Stimulated activated memory B cell treated with anti-CD40 and anti-IgM and Interleukin-4, amounts not matched to agents 10 μg/mL and 1 μg/mL and 100 μg/mL, for 72 hours (primary cell): ENCODE measurements at regions not wholly inside any gene's neighbourhood (a gene's known extent, or its start where the extent isn't known, plus 50 kb on each side); places are given as distances from the start of the nearest gene placed in this dataset.
"Not testable (repeated sequence)": the region's sequence is repeated elsewhere in the genome, so short reads cannot be mapped to it uniquely, and the experiment has no call there.

Source experiments
- ATAC-seq: fragments of 150-1000 bp; cut with Tn5 transposase; 2 replicates; pipeline ENCODE4 v1.10.0; 2021
- H3K27ac Mint-ChIP-seq: one replicate; pipeline ENCODE4 v1.8.0; 2022; ENCODE audit warnings: mild to moderate bottlenecking, mixed read lengths
- H3K27me3 Mint-ChIP-seq: one replicate; pipeline ENCODE4 v1.8.0; 2022; ENCODE audit warnings: mixed read lengths
- H3K36me3 Mint-ChIP-seq: one replicate; pipeline ENCODE4 v1.8.0; 2022; ENCODE audit warnings: mixed read lengths
- H3K4me1 Mint-ChIP-seq: one replicate; pipeline ENCODE4 v1.8.0; 2022; ENCODE audit warnings: mixed read lengths
- H3K4me3 Mint-ChIP-seq: one replicate; pipeline ENCODE4 v1.8.0; 2022; ENCODE audit warnings: mild to moderate bottlenecking, moderate library complexity, mixed read lengths
- H3K9me3 Mint-ChIP-seq: one replicate; pipeline ENCODE4 v1.8.0; 2022; ENCODE audit warnings: mixed read lengths

DNA sequence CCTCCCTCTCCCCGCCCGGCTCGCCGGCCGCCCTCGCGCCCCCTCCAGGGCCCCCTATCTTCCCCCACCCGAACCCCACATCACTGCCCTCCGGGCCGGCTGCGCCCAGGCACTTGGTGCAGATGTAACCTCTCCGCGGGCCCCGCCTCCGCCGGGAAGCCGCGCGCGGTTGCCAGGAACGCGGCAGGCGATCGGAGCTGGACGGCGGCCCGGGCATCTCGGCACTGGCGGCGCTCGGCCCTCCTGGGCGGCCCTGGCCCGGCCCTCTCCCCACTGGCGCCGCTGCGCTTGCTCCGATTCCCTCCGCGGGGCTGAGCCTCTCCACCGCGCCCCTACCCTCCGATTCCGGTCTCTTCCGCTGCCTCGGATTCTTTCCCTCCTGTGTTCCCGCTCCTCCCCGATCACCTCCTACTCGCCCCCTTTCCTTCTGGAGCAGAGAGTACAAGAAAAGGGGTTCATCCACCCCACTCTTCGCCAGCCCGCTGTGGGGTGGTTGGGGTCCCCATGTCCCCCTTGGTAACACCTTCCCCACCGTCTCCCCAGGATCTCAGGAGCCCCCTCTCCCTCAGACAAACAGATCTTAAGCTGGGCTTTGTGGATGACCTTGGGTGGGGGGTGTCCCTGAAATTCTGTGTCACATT is 70.6 kb downstream of the C9orf50 start:
- no peaks in the 10 kb centered on the region for H3K36me3 Mint-ChIP-seq
- H3K4me1 Mint-ChIP-seq = peaks cover 6% of the 10 kb centered on the region
- peak overlapping the region; percentile 61 for H3K4me3 Mint-ChIP-seq
- peaks cover 98% of the 10 kb centered on the region for H3K27me3 Mint-ChIP-seq
- H3K27ac Mint-ChIP-seq = no peak overlapping the region
- no peak for ATAC-seq
- H3K9me3 Mint-ChIP-seq = no peaks in the 10 kb centered on the region

GRCh38 chr9:129549684-129550083 is 71.2 kb downstream of the C9orf50 start:
- ATAC-seq = peak; percentile 14
- Mint-ChIP-seq H3K4me1 (peaks cover 6% of the 10 kb centered on the region), H3K27me3 (peaks cover 100% of the 10 kb centered on the region), H3K36me3 (no peaks in the 10 kb centered on the region), H3K4me3 (no peak overlapping the region), H3K9me3 (no peaks in the 10 kb centered on the region), H3K27ac (no peak overlapping the region)

DNA sequence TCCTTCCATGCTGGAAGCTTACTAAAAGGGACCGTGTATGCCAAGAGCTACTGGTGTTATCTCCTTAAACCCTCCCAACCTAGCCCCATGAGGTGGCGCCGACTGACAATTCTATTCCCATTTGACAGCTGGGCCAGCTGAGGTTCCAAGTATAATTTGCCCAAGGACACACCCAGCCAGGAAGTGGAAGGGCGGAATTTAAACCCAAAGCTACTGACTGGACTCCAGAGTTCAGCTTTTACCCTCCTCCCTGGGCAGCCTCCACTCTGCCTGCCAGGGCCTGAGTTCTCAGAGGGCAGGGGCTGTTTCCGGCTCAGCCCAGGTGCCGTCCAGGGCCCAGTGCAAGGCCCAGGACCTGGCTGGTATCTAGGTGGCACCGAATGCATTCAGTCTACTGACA is 71.8 kb downstream of the C9orf50 start:
- peaks cover 100% of the 10 kb centered on the region for H3K27me3 Mint-ChIP-seq

GRCh38 chr9:129548571-129549135 is 72.2 kb downstream of the C9orf50 start:
- Mint-ChIP-seq H3K36me3 (no peaks in the 10 kb centered on the region), H3K27ac (no peak overlapping the region), H3K27me3 (peaks cover 100% of the 10 kb centered on the region), H3K4me1 (peaks cover 6% of the 10 kb centered on the region), H3K4me3 (no peak overlapping the region), H3K9me3 (no peaks in the 10 kb centered on the region)
- ATAC-seq = no peak

More for the DNA sequence above, 71.8 kb downstream of the C9orf50 start:
- Mint-ChIP-seq H3K36me3 (no peaks in the 10 kb centered on the region), H3K9me3 (no peaks in the 10 kb centered on the region), H3K27ac (no peak overlapping the region), H3K4me3 (no peak overlapping the region), H3K4me1 (peaks cover 6% of the 10 kb centered on the region)
- no peak for ATAC-seq

GRCh38 chr9:129547869-129548570 is 72.9 kb downstream of the C9orf50 start:
- Mint-ChIP-seq H3K4me3 (no peak overlapping the region), H3K27ac (no peak overlapping the region), H3K9me3 (no peaks in the 10 kb centered on the region), H3K4me1 (peaks cover 6% of the 10 kb centered on the region), H3K27me3 (peaks cover 100% of the 10 kb centered on the region), H3K36me3 (no peaks in the 10 kb centered on the region)
- ATAC-seq = no peak

DNA sequence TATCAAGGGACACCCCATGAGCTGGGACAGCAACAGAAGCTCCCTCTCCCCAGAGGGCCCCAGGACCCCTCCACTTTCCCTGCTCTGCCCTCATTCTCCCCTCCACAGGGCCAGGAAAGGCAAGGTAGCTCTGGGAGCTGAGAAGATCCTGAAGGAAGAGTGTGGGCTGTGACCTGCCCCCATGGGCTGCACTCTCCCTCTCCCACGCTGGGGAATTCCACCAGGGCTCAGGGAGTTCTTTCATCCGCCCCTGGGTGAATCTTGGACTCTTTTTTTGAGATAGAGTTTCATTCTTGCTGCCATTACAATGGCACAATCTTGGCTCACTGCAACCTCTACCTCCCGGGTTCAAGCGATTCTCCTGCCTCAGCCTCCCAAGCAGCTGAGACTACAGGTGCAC is 73.8 kb downstream of the C9orf50 start:
- no peak overlapping the region for H3K4me3 Mint-ChIP-seq
- no peaks in the 10 kb centered on the region for H3K9me3 Mint-ChIP-seq
- H3K36me3 Mint-ChIP-seq = no peaks in the 10 kb centered on the region
- peaks cover 6% of the 10 kb centered on the region for H3K4me1 Mint-ChIP-seq
- H3K27me3 Mint-ChIP-seq = peaks cover 94% of the 10 kb centered on the region
- H3K27ac Mint-ChIP-seq = no peak overlapping the region
- ATAC-seq = no peak

DNA sequence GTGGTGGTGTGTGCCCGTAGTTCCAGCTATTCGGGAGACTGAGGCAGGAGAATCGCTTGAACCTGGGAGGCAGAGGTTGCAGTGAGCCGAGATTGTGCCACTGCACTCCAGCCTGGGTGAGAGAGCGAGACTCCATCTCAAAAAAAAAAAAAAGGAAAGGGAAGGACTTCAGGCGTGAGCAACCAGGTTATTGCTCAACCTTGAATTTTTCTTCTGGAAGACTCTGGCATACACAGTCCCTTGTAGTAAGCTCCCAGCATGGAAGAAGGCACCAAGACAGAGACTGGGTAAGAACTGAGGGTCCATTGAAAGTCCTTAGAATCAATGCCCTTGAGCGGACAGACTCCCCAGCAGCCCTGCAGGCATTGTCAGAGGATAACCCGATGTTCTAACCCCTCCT is 75.0 kb downstream of the C9orf50 start:
- not testable (repeated sequence) for H3K27ac Mint-ChIP-seq, ATAC-seq, H3K9me3 Mint-ChIP-seq, H3K4me1 Mint-ChIP-seq, H3K36me3 Mint-ChIP-seq, H3K4me3 Mint-ChIP-seq
- H3K27me3 Mint-ChIP-seq = peaks cover 83% of the 10 kb centered on the region

DNA sequence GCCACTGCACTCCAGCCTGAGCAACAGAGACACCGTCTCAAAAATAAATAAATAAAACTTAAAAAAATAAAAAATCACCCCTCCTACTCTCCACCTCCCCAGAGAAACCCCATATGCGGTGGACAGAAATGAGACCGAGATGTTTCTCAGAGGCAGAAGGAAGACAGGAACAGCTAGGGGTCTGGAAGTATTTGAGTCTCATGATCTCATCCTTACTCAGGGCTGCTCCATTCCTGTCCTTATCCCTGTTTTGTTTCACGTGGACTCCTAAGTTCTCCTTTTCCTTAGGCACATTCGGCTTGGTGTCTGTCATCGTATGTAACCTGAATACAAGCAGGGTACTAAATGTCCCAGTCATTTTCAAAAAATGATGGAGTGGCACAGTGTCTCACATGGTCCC is 76.1 kb downstream of the C9orf50 start:
- Mint-ChIP-seq H3K4me3 (no peak overlapping the region), H3K9me3 (no peaks in the 10 kb centered on the region), H3K27ac (no peak overlapping the region), H3K27me3 (peaks cover 71% of the 10 kb centered on the region), H3K4me1 (no peaks in the 10 kb centered on the region), H3K36me3 (no peaks in the 10 kb centered on the region)
- no peak for ATAC-seq

- H3K4me3 Mint-ChIP-seq = no peak overlapping the region
- ATAC-seq = no peak
- no peaks in the 10 kb centered on the region for H3K36me3 Mint-ChIP-seq
- H3K9me3 Mint-ChIP-seq = peaks cover 7% of the 10 kb centered on the region
- no peaks in the 10 kb centered on the region for H3K4me1 Mint-ChIP-seq
- H3K27me3 Mint-ChIP-seq = peaks cover 51% of the 10 kb centered on the region
- no peak overlapping the region for H3K27ac Mint-ChIP-seq
Measured at GRCh38 chr9:129542741-129543140, 78.2 kb downstream of the C9orf50 start.

GRCh38 chr9:129541270-129541669 is 79.6 kb downstream of the C9orf50 start:
- H3K27ac Mint-ChIP-seq = no peak overlapping the region
- H3K27me3 Mint-ChIP-seq = peaks cover 36% of the 10 kb centered on the region
- peaks cover 7% of the 10 kb centered on the region for H3K9me3 Mint-ChIP-seq
- no peak overlapping the region for H3K4me3 Mint-ChIP-seq
- no peaks in the 10 kb centered on the region for H3K36me3 Mint-ChIP-seq
- no peak for ATAC-seq
- H3K4me1 Mint-ChIP-seq = no peaks in the 10 kb centered on the region

DNA sequence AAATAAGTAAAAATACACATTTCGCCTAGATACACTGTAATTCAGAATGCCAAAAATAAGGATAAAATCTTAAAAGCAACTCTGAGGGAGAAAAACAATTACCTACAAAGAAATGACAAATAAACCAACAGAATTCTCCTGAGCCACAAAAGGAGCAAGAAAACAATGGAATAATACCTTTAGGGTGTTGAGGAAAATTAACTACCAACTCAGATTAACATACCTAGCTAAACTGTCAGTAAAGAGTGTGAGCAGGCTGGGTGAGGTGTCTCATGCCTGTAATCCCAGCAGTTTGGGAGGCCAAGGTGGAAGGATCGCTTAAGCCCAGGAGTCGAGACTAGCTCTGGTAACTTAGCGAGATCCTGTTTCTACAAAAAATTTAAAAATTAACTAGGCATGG is 81.5 kb downstream of the C9orf50 start:
- Mint-ChIP-seq H3K4me1 (no peaks in the 10 kb centered on the region), H3K27me3 (peaks cover 27% of the 10 kb centered on the region), H3K9me3 (peaks cover 7% of the 10 kb centered on the region), H3K27ac (no peak overlapping the region), H3K4me3 (no peak overlapping the region), H3K36me3 (no peaks in the 10 kb centered on the region)
- no peak for ATAC-seq

DNA sequence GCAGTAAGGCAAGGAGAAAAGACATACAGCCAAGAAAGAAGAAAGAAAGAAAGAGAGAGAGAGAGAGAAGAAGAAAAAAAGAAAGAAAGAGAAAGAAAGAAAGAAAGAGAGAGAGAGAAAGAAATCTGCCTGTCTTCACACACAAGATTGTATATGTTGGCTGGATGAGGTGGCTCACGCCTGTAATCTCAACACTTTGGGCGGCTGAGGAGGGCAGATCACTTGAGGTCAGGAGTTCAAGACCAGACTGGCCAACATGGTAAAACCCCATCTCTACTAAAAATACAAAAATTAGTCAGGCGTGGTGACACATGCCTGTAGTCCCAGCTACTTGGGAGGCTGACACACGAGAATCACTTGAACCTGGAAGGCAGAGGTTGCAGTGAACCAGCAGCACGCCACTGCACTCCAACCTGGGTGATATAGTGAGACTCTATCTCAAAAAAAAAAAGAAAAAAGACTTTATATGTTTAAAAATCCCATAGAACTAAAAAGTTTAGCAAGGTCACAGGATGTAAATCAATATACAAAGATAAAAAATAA is 89.0 kb downstream of the C9orf50 start:
- Mint-ChIP-seq H3K9me3 (peaks cover 11% of the 10 kb centered on the region), H3K27me3 (peaks cover 62% of the 10 kb centered on the region), H3K36me3 (peaks cover 12% of the 10 kb centered on the region)
- ATAC-seq, H3K27ac Mint-ChIP-seq, H3K4me3 Mint-ChIP-seq, H3K4me1 Mint-ChIP-seq: not testable (repeated sequence)

DNA sequence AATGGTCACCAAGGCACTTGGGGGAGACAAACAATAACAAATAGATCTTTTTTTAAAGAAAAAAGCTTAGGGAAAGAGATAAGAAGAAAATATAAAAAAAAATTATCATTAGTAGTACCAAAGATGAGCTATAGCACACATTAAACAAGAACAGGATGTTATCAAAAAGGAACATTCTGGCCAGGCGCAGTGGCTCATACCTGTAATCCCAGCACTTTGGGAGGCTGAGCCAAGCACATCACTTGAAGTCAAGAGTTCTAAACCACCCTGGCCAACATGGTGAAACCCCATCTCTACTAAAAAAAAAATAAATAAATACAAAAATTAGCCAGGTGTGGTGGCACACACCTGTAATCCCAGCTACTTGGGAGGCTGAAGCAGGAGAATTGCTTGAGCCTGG is 92.9 kb downstream of the C9orf50 start:
- peaks cover 11% of the 10 kb centered on the region for H3K9me3 Mint-ChIP-seq
- H3K36me3 Mint-ChIP-seq = peaks cover 12% of the 10 kb centered on the region
- peaks cover 93% of the 10 kb centered on the region for H3K27me3 Mint-ChIP-seq
- H3K27ac Mint-ChIP-seq, H3K4me3 Mint-ChIP-seq, ATAC-seq, H3K4me1 Mint-ChIP-seq: not testable (repeated sequence)

- no peak overlapping the region for H3K4me3 Mint-ChIP-seq
- H3K4me1 Mint-ChIP-seq = no peaks in the 10 kb centered on the region
- no peak overlapping the region for H3K27ac Mint-ChIP-seq
- peaks cover 12% of the 10 kb centered on the region for H3K36me3 Mint-ChIP-seq
- peaks cover 9% of the 10 kb centered on the region for H3K9me3 Mint-ChIP-seq
- peaks cover 95% of the 10 kb centered on the region for H3K27me3 Mint-ChIP-seq
- no peak for ATAC-seq
Measured at GRCh38 chr9:129525656-129526196, 95.2 kb downstream of the C9orf50 start.

DNA sequence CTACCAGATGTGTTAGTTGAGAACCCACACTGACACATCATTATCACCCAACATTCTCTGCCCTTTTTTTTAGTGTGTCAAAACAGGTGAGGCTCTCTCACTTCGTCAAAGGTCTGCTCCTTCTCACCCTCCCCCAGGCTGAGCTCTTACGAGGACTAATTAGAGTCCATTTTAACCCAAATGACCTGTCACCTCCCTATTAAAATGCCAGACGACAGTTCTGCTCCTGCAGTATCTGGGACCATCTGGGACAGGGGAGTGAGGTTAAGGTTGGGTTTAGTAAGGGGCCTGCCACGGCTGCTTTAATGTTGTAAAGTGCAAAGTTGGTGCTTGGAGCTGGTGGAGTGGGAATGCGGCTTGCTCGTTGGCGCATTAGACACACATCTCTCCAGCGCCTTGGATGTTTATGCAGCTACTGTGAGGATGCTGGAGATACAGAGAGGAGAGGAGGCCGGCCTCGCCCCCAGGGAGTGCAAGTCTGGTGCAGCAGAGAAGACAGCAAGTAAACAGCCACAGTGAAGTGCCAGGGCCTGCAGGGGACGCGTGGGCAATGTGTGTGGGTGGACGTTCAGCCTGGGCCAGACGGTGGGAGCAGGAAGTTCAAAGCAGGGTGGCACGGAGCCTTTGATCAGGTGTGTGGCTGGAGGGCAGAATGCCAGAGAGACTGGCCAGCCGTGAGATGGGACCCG is 96.2 kb downstream of the C9orf50 start:
- Mint-ChIP-seq H3K4me3 (no peak overlapping the region), H3K9me3 (peaks cover 7% of the 10 kb centered on the region), H3K4me1 (no peaks in the 10 kb centered on the region), H3K36me3 (peaks cover 12% of the 10 kb centered on the region), H3K27ac (no peak overlapping the region), H3K27me3 (peaks cover 92% of the 10 kb centered on the region)
- ATAC-seq = no peak
